PC-3 (cell line): ENCODE measurements at regions not wholly inside any gene's neighbourhood (a gene's known extent, or its start where the extent isn't known, plus 50 kb on each side); places are given as distances from the start of the nearest gene placed in this dataset.
A peak's percentile ranks its signal among the peaks of the same experiment; 100 is the strongest.

Experiments
- ATAC-seq: fragments of 200-7000 bp; cut with Tn5 transposase; 2 replicates; pipeline ENCODE4 v1.9.1; 2020; ENCODE audit warnings: mild to moderate bottlenecking, moderate library complexity
- BruUV-seq: library from RNA; stranded (reverse); fragments of 400-500 nt; replicated peaks from 2 replicates; lab custom pipeline; 2021; lab: Mats Ljungman, UMichigan
- CTCF ChIA-PET: fragments of 300-600 bp; sonication (Branson Sonifier 250); formaldehyde crosslinking; loops from one replicate; lab custom pipeline; 2022; ENCODE audit warnings: antibody characterized with exemption; lab: Charles Lee
- POLR2A ChIA-PET: fragments of 300-600 bp; sonication (Branson Sonifier 250); formaldehyde crosslinking; loops from one replicate; lab custom pipeline; 2022; ENCODE audit warnings: antibody characterized with exemption; ENCODE audit not compliant: unreplicated experiment; lab: Charles Lee
- DNase-seq: peaks from one replicate; pipeline ENCODE4 v3.0.0-alpha.2; 2015
- H2AFZ ChIP-seq: fragments of 300-600 bp; sonication (generic); 2 replicates; pipeline ENCODE4 v1.6.0; 2016; ENCODE audit warnings: antibody characterized with exemption, low read length
- H3F3A ChIP-seq: fragments of 300-600 bp; sonication (generic); one replicate; pipeline ENCODE4 v1.6.0; 2017; ENCODE audit warnings: antibody characterized with exemption, low read length, control low read depth, mild to moderate bottlenecking; ENCODE audit not compliant: unreplicated experiment
- H3K27ac ChIP-seq: fragments of 300-600 bp; sonication (generic); 2 replicates; pipeline ENCODE4 v1.5.1; 2016; ENCODE audit warnings: mild to moderate bottlenecking, low read length
- H3K27me3 ChIP-seq: fragments of 300-600 bp; sonication (generic); 2 replicates; pipeline ENCODE4 v1.6.1; 2016; ENCODE audit warnings: low read length, mixed read lengths
- H3K36me3 ChIP-seq: fragments of 300-600 bp; sonication (generic); 2 replicates; pipeline ENCODE4 v1.6.1; 2016; ENCODE audit warnings: low read depth, mixed run types, low read length, mixed read lengths
- H3K4me1 ChIP-seq: fragments of 300-600 bp; sonication (generic); 2 replicates; pipeline ENCODE4 v1.5.1; 2016; ENCODE audit warnings: low read length; ENCODE audit not compliant: insufficient read depth
- H3K4me2 ChIP-seq: fragments of 300-600 bp; sonication (generic); 2 replicates; pipeline ENCODE4 v1.6.0; 2016; ENCODE audit warnings: low read length
- H3K4me3 ChIP-seq: fragments of 300-600 bp; sonication (generic); 2 replicates; pipeline ENCODE4 v1.5.1; 2016; ENCODE audit warnings: mild to moderate bottlenecking, low read length, mixed read lengths
- H3K79me2 ChIP-seq: fragments of 300-600 bp; sonication (generic); 2 replicates; pipeline ENCODE4 v1.6.1; 2017; ENCODE audit warnings: low read length, mixed read lengths
- H3K9ac ChIP-seq: fragments of 300-600 bp; sonication (generic); 2 replicates; pipeline ENCODE4 v1.6.0; 2016; ENCODE audit warnings: mild to moderate bottlenecking, low read length
- H3K9me2 ChIP-seq: fragments of 300-600 bp; sonication (generic); replicated peaks from 2 replicates; pipeline ENCODE4 v1.6.1; 2016; ENCODE audit warnings: mixed run types, low read length, mixed read lengths
- H3K9me3 ChIP-seq: fragments of 300-600 bp; sonication (generic); 2 replicates; pipeline ENCODE4 v1.6.1; 2016; ENCODE audit warnings: low read length, mixed read lengths
- H4K20me1 ChIP-seq: fragments of 300-600 bp; sonication (generic); 2 replicates; pipeline ENCODE4 v1.6.1; 2016; ENCODE audit warnings: low read length, mixed read lengths
- EZH2 ChIP-seq: fragments of 300-600 bp; sonication (generic); IDR thresholded peaks from one replicate; pipeline ENCODE4 v1.6.1; 2017; ENCODE audit warnings: antibody characterized with exemption, mild to moderate bottlenecking, low read length; ENCODE audit not compliant: unreplicated experiment
- EZH2phosphoT487 ChIP-seq: fragments of 300-600 bp; sonication (generic); IDR thresholded peaks from 2 replicates; pipeline ENCODE4 v1.6.1; 2018; ENCODE audit warnings: mild to moderate bottlenecking, antibody characterized with exemption, low read length, borderline replicate concordance
- intact Hi-C: fragments of 100-400 bp; cut with micrococcal nuclease; formaldehyde crosslinking; loops from 2 replicates; pipeline ENCODE4 v1.9.0; 2023
- TF ChIP-seq, protein P1 (sequence below): fragments of 300-600 bp; sonication (generic); conservative IDR thresholded peaks from 2 replicates; pipeline ENCODE4 v1.5.1; 2017; ENCODE audit warnings: antibody characterized with exemption, low read depth, mild to moderate bottlenecking, low read length

DNA sequence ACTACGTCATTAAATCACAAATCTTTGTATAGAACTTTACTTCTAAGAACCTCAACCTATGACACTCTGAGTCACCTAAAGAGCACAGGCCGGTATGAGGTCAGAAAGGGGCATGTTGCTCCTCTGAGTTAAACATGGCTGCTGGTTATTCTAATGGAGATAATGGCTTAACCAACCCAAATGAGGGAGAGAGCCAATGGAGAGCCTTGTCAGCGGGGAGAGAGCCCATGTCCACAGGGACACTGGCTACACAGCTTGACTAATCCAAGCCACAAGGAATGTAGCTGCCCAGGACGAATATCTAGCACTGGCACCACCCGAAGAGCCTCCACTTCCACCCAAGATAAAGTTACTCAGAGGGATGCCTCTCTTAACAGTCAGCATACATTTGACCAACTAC is 77.0 kb upstream of the STAC start:
- H3K36me3 ChIP-seq: no peaks in the 10 kb centered on the region
- DNase-seq (no peak), ATAC-seq (no peak)
- 0 out of 2 replicates have a peak, but pooled peaks cover 5% of the 10 kb centered on the region for H3K4me1 ChIP-seq
- H3K4me2 ChIP-seq: no peak overlapping the region
- H3K9me3 ChIP-seq: no peaks in the 10 kb centered on the region
- no peak for TF ChIP-seq EZH2phosphoT487
- TF ChIP-seq EZH2: no peak
- TF ChIP-seq, protein P1, sequence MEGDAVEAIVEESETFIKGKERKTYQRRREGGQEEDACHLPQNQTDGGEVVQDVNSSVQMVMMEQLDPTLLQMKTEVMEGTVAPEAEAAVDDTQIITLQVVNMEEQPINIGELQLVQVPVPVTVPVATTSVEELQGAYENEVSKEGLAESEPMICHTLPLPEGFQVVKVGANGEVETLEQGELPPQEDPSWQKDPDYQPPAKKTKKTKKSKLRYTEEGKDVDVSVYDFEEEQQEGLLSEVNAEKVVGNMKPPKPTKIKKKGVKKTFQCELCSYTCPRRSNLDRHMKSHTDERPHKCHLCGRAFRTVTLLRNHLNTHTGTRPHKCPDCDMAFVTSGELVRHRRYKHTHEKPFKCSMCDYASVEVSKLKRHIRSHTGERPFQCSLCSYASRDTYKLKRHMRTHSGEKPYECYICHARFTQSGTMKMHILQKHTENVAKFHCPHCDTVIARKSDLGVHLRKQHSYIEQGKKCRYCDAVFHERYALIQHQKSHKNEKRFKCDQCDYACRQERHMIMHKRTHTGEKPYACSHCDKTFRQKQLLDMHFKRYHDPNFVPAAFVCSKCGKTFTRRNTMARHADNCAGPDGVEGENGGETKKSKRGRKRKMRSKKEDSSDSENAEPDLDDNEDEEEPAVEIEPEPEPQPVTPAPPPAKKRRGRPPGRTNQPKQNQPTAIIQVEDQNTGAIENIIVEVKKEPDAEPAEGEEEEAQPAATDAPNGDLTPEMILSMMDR: no peak
- H3K27me3 ChIP-seq: no peaks in the 10 kb centered on the region
- ChIA-PET POLR2A (no interaction called here), CTCF (no interaction called here)
- no peak overlapping the region for H2AFZ ChIP-seq
- no peak overlapping the region for H3K27ac ChIP-seq
- H3K4me3 ChIP-seq: no peak overlapping the region
- intact Hi-C loops: no loop called here
- H3K9ac ChIP-seq: no peak overlapping the region
- no peaks in the 10 kb centered on the region for H3K9me2 ChIP-seq
- BruUV-seq: no TSS peak
- H3F3A ChIP-seq: no peaks in the 10 kb centered on the region
- H3K79me2 ChIP-seq: no peaks in the 10 kb centered on the region
- H4K20me1 ChIP-seq: no peaks in the 10 kb centered on the region

DNA sequence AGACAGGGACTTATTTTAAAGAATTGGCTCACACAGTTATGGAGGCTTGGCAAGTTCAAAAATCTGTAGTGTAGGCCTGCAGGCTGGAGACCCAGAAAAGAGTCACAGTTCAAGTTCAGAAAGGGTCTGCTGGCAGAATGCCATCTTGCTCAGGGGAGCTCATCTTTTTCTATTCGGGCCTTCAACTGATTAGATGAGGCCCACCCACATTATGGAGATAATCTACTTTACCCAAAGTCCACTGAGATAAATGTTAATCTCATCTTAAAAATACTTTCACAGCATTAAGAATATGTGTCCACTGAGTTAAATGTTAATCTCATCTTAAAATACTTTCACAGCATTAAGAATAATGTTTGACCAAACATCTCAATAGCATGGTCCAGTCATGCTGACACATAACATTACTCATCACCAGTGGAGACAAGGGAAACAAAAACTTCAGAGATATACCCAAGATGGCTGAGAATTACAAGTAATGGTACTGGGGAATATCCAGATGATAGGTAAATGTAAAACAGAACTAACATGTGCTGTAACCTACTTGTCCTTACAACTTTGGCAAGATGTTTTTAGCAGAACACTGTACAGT is 74.3 kb upstream of the STAC start:
- TF ChIP-seq EZH2phosphoT487: no peak
- TF ChIP-seq, protein P1: no peak
- TF ChIP-seq EZH2: no peak
- no peak overlapping the region for H3K27ac ChIP-seq
- peak; percentile 74 for DNase-seq
- no peaks in the 10 kb centered on the region for H3F3A ChIP-seq
- H3K4me2 ChIP-seq: no peak overlapping the region
- intact Hi-C loops: no loop called here
- H3K36me3 ChIP-seq: no peaks in the 10 kb centered on the region
- BruUV-seq: no TSS peak
- no peaks in the 10 kb centered on the region for H3K9me2 ChIP-seq
- no peaks in the 10 kb centered on the region for H3K27me3 ChIP-seq
- H3K79me2 ChIP-seq: no peaks in the 10 kb centered on the region
- POLR2A ChIA-PET: no interaction called here
- H2AFZ ChIP-seq: no peak overlapping the region
- 0 out of 2 replicates have a peak, but pooled peaks cover 5% of the 10 kb centered on the region for H3K4me1 ChIP-seq
- CTCF ChIA-PET: no interaction called here
- H3K4me3 ChIP-seq: no peak overlapping the region
- no peaks in the 10 kb centered on the region for H3K9me3 ChIP-seq
- H4K20me1 ChIP-seq: no peaks in the 10 kb centered on the region
- no peak overlapping the region for H3K9ac ChIP-seq
- ATAC-seq: peak; percentile 70

DNA sequence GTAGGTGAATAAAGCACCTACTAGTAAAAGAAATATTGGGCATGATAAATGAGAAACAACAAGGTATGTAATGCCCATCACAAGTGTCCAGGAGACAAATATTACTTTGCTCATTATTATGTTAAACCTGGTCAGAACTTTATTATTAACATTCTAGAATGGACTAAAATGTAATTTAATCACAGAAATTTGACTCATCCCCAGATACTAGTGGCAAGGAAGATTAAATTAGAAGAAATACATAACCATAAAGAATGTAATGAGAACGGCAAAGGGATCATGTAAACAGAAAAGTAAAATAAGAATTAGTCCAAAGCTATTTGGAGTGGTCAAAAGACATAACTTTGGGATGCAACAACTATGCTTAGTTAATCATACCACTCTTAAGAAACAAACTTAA is 71.2 kb upstream of the STAC start:
- Histone ChIP-seq H3K4me3 (no peak overlapping the region), H3K27ac (no peak overlapping the region), H3K79me2 (no peaks in the 10 kb centered on the region), H3K27me3 (no peaks in the 10 kb centered on the region), H3K4me1 (0 out of 2 replicates have a peak, but pooled peaks cover 5% of the 10 kb centered on the region), H3K9me2 (no peaks in the 10 kb centered on the region), H2AFZ (no peak overlapping the region), H4K20me1 (no peaks in the 10 kb centered on the region), H3K36me3 (no peaks in the 10 kb centered on the region), H3K4me2 (no peak overlapping the region), H3K9ac (no peak overlapping the region), H3F3A (no peaks in the 10 kb centered on the region), H3K9me3 (no peaks in the 10 kb centered on the region)
- intact Hi-C loops: no loop called here
- ATAC-seq: no peak
- ChIA-PET POLR2A (no interaction called here), CTCF (no interaction called here)
- TF ChIP-seq, protein P1: no peak
- no peak for TF ChIP-seq EZH2
- no peak for TF ChIP-seq EZH2phosphoT487
- no TSS peak for BruUV-seq
- no peak for DNase-seq
